ENCODE measurements at regions not wholly inside any gene's neighbourhood (a gene's known extent, or its start where the extent isn't known, plus 50 kb on each side); places are given as distances from the start of the nearest gene placed in this dataset.
"Not testable (repeated sequence)": the region's sequence is repeated elsewhere in the genome, so short reads cannot be mapped to it uniquely, and the experiment has no call there.

DNA sequence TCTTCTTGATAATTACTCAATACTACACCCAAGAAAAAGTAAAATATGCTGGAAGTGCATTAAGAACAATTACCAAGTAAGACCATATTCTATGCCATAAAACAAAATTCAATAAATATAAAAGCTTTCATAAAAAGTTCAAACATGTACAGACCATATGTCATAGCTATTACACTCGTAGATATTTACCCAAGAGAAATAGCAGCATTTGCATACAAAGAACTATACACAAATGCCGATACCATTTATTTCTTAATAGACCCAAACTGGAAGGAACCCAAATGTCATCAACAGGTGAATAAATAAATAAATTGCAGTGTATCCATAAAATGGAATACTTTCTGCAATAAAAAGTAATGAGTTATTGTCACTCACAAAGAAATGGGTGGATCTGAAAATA, 78.3 kb upstream of the SLC16A7 start:
- no peak for DNase-seq

- DNase-seq: no peak
These were observed 94.9 kb upstream of the SLC16A7 start for GRCh38 chr12:59500915-59501314.

GRCh38 chr12:59500335-59500734, 95.5 kb upstream of the SLC16A7 start:
- DNase-seq: no peak

GRCh38 chr12:59499774-59500173, 96.1 kb upstream of the SLC16A7 start:
- no peak for DNase-seq

DNA sequence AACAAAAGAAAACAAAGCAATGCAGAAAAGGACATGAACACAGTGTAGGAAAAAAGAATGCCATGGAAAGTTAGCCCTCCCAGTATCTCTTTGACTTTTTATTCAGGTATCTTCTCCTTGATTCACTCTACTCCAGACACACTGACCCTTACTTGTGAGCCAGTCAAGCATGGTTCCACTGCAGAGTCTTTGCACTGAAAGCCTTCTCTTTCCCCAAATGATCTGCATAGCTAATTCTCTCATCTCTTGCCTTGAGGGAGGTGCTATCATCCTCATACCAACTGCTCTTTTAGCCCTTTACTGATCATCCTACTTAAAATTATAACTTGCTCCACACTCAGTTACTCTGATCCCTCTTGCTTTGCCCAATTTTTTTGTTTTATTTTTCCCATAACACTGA, 101.2 kb upstream of the SLC16A7 start:
- DNase-seq: no peak

GRCh38 chr12:59491877-59492276, 104.0 kb upstream of the SLC16A7 start:
- no peak for DNase-seq

DNA sequence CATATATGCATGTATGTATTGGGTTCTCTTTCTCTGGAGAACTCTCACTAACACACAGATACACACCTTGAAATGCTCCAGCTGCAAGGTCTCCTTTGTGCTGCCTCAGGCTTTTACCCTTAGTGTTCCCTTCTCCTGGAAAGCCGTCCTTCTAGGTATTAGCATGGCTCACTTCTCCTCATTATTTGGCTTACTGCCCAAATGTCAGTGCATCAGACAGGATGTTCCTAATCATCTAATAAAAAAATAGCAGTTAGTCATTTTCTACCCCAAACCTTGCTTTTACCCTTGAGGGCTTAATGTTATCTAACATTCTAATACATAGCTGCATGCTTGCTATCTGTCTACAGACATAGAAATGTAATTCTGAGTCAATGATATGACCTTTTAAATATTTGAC, 109.0 kb upstream of the SLC16A7 start:
- no peak for DNase-seq

DNA sequence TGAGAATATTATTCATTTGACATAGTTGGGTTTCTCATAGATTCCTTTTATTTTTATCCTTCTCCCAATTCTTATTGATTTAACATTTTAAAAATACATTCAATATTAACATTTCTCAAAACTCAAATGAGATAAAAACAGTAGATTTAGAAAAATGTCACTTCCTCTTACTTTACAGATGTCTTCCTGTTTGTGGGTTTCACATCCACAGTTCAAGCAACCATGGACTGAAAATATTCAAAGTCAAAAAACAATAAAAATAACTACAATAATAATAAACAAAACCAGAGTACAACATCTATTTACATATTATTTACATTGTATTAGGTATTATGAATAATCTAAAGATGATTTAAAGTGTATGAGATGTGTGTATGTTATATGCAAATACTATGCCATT, 111.3 kb upstream of the SLC16A7 start:
- DNase-seq: no peak

GRCh38 chr12:59474236-59474635, 121.6 kb upstream of the SLC16A7 start:
- not testable (repeated sequence) for DNase-seq

- no peak for DNase-seq
These were observed 123.6 kb upstream of the SLC16A7 start for GRCh38 chr12:59472273-59472672.

DNA sequence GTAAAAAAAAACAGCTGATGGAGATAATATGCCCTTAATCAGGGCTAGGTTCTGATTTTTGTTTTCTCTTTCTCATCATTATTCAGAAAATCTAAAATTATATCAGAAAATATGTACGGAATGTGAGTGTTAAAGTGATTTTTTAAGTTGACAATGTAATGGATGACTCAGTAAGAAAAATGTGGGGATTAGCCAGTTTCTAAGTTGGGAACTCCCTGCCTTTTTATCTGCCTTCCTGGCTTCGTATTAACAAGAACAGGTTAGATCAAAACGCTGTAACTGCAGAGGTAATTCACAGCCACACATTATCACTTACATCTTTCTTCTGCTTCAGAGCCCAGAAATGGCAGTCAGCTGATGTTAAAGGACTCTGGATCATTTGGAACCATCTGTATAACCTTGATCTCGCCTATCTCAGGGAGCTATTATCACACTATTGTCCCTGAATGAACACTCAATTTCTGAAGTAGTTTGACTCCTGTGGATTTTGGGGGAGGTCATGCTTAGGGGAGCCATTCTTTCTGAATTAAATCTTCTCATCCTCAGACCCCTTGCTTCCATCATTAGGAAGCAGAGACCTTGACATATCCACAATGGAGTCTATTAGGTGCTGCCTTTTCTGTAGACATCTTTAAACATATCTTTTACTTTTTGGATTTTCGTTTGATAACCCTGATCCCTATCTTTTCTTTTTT, 135.7 kb upstream of the SLC16A7 start:
- DNase-seq: no peak

- no peak for DNase-seq
These were observed 142.4 kb upstream of the SLC16A7 start for GRCh38 chr12:59453475-59453874.

DNA sequence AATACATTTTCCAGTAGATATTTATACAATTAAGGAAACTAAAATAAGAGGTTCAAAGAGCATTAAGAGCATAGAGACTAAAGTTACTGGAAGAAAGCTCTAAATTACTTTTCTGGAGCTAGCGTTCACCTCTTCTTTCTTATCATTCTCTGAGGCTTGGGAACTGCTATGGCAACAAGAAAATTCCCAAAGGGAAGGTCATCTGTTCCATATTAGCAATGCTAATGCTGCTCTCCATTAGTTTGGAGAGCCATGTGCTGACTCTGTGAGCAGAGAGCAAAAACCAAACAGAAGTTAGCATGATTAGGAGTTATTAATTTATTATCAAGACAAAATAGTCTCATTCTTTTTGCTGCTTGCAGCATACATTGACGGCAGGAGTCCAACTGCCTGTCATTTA, 143.1 kb upstream of the SLC16A7 start:
- no peak for DNase-seq

GRCh38 chr12:59452259-59452658, 143.6 kb upstream of the SLC16A7 start:
- DNase-seq: no peak

GRCh38 chr12:59446116-59446515, 149.7 kb upstream of the SLC16A7 start:
- no peak for DNase-seq

GRCh38 chr12:59444932-59445331, 150.9 kb upstream of the SLC16A7 start:
- no peak for DNase-seq

DNA sequence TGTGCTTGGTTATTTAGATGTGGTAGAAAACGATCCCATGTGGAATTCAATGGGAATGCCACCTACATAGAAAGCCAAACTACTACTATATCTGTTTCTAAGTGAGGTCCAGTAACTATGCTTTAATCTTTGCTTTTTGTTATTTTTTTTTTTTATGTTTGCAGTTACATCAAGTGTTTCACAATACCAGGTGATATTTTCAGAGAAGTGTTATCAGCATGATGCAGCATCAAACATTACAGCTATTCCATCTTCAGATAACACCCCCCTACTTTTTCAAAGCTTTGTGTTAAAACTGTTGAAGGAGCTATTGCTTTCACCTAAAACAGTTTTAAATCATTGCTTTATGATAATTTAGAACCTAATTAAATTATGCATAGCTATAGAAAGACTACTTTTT, 163.8 kb upstream of the SLC16A7 start:
- no peak for DNase-seq

DNA sequence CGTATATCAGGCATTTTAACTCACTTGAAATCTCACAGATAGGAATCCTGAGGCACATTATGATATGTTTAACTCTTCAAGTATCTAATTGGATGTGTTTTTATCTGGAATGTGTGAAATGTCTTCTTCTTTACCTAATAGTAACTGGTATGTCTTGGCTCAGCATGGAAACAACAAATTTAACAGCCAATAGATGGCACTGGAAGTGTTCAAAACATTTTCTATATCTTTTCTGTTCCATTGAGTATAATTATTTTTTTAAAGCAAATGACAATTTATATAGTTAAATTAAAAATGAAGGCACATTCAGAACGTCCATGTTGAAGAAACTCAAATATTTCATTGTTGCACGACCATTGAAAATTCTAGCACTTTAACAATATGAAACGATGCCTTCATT, 164.6 kb upstream of the SLC16A7 start:
- DNase-seq: no peak

DNA sequence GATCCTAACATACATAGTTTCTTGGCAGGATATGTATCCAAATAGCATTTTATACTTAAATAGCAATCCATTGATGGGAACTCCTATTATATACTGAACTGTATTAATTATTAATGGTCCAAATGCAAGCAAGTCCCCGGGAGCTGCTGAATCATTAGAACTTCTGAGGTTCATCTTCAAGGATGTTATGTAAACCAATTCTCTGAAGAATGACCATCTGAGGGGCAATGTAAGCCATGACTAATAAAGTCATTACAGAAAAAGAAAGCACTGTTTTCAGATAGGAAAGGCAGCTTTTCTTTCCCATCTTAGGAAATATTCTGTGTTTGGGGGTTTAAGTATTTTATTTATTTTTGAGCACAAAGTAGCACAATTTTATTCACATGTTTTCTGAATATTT, 166.1 kb upstream of the SLC16A7 start:
- DNase-seq: no peak

GRCh38 chr12:59425798-59426197, 170.0 kb upstream of the SLC16A7 start:
- no peak for DNase-seq

GRCh38 chr12:59424666-59425065, 171.2 kb upstream of the SLC16A7 start:
- not testable (repeated sequence) for DNase-seq

GRCh38 chr12:59414051-59414450, 181.8 kb upstream of the SLC16A7 start:
- no peak for DNase-seq

DNA sequence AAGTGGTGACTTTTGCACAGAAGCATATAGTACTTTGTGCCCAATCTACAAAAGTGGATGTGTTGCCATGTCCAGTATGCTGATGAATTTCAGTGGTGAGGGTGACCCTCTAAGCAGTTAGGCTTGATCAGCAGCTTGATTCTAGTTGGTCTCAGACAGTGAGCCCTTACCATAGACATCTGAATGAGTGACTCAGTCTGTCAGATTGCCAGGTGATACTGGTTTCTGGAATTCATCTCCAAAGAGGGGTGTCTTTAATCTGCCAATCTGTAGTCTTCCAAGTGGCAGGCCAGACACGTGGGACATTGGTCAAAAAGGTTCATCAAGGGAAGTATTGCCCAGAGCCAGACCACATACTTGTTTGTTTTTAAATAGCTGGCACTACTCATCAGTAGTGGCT, 187.4 kb upstream of the SLC16A7 start:
- DNase-seq: no peak

GRCh38 chr12:59407799-59408198, 188.0 kb upstream of the SLC16A7 start:
- no peak for DNase-seq

DNA sequence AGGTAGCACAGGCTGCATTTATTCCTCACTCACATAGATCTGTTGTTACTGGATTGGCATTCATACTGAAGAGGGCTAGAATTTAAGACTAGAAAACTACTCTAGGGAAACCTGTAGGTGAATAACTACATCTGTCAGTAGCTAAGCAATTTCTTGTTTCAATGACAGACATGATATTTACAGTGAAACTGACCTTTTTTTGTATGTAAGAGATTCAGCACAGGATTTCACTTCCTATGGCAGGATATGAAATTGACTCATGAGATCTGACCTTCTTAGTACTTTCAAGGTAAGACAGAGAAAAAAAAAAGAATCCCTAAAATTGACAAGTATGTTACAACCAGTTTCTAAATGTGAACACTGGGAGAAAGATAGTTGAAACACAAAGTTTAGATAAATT, 189.8 kb upstream of the SLC16A7 start:
- no peak for DNase-seq
